HG03342 (cell line): ENCODE measurements at regions not wholly inside any gene's neighbourhood (a gene's known extent, or its start where the extent isn't known, plus 50 kb on each side); places are given as distances from the start of the nearest gene placed in this dataset.
A peak's percentile ranks its signal among the peaks of the same experiment; 100 is the strongest.

Experiments used
- ATAC-seq: cut with Tn5 transposase; IDR thresholded peaks from one replicate; pipeline ENCODE4 v1.9.1; 2021; ENCODE audit warnings: mild to moderate bottlenecking, moderate library complexity; ENCODE audit not compliant: unreplicated experiment

DNA sequence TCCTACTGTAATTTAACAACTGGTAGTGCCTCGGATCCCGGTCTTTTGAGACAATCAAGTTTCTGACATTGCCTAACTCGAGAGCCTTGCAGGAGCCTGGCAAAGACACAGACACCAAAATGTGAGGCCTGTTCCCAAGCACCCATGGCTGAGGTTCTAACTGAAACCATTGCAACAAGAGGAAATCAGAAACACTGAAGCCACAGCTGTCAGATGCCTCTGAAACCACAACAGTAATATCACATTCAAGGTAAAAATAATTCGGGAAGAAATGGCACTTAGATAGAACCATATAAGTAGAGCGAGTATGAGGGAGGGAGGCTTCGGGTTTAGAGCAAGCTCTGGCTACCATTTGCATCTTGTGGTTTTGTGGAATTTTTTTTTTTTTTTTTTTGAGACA is 285.9 kb downstream of the FBXO15 start:
- ATAC-seq: no peak

DNA sequence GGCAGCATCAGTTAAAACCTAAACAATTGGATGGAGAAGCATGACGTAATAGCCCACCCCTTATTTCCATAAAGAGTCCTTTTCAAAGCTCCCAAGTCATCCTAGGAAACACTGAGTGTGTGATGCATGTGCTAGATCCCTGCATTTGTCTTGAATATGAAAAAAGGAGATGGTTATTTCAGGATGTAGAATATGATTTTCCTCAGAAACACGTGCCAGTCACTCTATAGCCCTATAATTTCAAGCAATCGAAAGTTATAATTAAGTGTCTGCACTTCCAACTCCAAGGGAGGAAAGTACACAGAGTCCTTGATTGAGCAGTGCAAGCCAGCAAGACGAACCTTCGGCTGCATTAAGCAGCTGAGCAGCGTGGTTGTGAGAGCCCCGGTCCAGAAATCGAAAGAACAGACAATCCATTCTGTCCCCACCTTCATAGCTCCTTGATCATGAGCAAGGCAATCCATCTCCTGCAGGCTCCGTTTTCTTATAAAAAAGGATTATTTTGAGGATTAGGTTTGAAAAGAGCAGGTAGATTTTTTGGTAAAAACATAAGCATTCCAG is 287.7 kb downstream of the FBXO15 start:
- no peak for ATAC-seq

DNA sequence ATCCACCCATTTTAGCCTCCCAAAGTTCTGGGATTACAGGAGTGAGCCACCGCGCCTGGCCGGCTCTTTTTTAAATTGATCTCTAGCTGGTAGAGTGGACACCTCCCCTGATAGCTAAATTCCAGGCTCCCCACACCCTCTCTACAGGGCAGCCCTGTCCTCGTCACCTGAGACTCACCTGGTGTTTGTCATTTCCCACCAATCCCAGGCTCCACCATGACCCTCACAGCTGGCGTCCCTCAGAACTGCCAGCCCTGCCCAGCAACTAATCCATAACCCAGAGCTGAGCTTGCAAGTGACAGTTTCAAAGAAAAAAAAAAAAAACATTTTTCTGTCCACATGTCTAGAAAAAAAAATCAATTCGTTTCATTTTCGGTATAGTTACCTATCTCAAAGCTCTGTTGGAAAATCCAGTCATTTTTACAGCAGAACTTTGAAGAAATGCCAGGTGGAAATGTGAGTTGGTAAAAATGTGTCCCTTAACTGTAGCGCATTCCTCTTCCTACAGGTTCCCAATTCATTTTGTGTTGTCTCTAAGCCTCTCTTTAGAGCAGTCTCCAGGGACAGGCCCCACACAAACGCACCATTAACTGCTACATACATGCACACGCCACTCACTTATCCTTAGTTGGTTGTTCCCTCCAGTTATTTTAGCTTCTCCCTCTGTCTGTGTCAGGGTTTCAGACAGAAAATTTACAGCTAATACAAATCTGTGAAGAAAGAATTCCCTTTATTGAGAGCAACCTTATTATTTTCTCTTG is 294.7 kb downstream of the FBXO15 start:
- ATAC-seq: no peak

GRCh38 chr18:73850782-73851181 is 296.9 kb downstream of the FBXO15 start:
- ATAC-seq: no peak

DNA sequence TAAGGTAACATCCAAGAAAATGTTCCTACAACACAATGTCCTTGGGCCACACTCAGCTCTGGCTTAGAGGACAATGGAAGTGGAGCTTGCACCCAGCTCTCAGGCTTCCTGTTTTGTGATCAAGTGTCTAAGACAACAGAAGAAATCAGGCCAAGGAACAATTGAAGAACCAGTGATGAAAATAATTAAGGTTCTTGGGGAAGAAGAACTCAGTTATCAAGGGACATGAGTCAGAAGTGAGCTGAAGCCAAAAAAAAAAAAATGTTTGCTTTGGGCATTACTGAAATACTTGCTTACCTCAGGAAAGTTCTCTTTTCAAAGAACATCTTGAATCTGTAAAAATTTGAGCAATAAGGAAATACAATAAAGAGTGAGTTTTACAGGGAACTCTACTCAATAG is 299.0 kb downstream of the FBXO15 start:
- no peak for ATAC-seq

GRCh38 chr18:73843455-73843854 is 304.2 kb downstream of the FBXO15 start:
- no peak for ATAC-seq

GRCh38 chr18:73842795-73843394 is 304.7 kb downstream of the FBXO15 start:
- ATAC-seq: peak; percentile 94

GRCh38 chr18:73841661-73842060 is 306.0 kb downstream of the FBXO15 start:
- ATAC-seq: no peak

- no peak for ATAC-seq
Observed at GRCh38 chr18:73840319-73840945, 307.2 kb downstream of the FBXO15 start.

DNA sequence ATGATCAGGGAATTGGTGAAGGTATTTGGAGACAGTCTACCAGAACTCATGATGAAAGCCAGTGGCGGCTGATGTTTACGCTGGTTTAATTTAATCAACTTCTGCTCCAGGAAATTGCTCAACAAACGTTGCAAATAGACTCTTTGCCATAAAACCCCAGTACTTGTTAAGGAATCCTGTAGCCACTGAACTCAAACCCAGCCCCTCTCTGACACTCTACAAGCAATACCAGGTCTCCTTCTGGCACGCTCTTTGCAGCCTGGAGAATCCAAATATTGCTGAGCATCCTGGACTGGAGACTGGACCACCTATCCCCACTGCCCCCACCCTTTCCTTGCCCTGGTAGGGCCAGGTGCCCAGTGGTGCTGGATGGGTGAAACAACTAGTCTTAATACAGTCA is 308.2 kb downstream of the FBXO15 start:
- no peak for ATAC-seq

- no peak for ATAC-seq
Observed at GRCh38 chr18:73838107-73838506, 309.5 kb downstream of the FBXO15 start.

DNA sequence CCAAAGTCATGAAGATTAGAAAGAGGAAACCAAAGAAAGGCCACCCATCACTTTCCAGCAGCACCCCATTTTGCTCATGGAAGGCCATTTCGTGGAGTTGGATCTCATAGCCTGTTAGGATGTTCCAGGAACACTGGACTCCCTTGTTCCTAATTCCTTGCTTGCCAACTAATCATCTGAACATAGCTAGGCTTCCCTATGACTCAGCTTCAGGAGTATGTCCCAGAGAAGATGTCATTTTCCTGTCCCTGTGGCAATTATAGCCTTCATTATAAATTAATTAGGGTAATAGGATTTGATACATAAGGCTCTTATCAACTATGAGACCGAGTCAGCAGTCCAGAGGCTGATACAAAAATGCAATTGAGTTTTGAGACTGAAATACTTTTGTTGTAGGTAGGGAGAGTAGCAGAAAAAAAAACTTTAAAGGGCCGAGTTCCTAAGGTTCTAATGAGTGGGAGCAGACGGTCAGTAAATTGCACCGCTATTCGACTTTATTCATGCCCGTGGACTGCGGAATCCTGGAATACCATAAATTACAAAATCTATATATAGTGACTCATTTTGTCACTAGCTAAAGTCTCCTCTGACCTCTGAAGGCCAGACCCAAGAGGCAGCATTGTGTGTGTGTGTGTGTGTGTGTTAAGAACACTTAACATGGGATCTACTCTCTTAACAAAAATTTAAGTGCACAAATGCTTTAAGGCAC is 311.8 kb downstream of the FBXO15 start:
- no peak for ATAC-seq

GRCh38 chr18:73835039-73835438 is 312.6 kb downstream of the FBXO15 start:
- ATAC-seq: no peak

DNA sequence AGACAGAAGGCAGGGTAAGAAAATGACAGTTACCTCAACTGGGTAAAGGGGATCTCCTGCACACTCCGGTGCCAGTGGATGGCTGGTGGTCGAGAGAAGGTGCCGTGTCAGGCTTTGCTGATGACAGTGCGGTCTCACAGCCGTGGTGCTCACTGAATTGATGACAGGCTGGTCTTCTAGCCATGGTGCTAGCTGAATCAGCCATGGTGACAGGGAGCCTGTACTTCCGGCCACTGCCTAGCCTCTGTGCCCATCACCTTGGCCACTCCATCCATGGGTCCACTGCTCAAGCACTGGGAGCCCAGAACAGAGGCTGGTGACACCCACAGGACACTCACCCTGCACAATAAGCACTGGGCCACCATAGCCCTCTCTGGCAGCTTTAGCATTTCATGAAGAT is 315.9 kb downstream of the FBXO15 start:
- ATAC-seq: no peak

- ATAC-seq: no peak
Observed at GRCh38 chr18:73829146-73829545, 318.5 kb downstream of the FBXO15 start.

GRCh38 chr18:73827801-73828200 is 319.8 kb downstream of the FBXO15 start:
- no peak for ATAC-seq

GRCh38 chr18:73826098-73826497 is 321.5 kb downstream of the FBXO15 start:
- no peak for ATAC-seq

DNA sequence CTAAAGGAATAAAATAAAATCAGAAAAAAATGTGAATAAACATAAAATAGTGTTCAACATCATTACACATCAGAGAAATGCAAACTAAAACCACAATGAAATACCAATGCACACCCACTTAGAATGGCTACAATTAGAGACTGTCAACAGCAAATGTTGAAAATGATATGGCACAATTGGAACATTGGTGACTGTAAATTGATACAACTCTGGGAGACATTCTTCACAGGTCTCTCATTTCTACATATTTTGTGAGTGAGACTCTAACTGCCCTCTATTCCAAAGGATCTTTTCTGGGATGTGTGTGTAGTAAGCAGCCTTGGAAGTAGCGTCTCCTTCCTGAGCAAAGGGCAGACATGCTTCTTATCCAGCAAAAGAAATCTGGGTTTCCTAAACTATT is 323.0 kb downstream of the FBXO15 start:
- ATAC-seq: no peak

- no peak for ATAC-seq
Observed at GRCh38 chr18:73812423-73812822, 335.2 kb downstream of the FBXO15 start.

- ATAC-seq: no peak
Observed at GRCh38 chr18:73807551-73808192, 340.0 kb downstream of the FBXO15 start.

GRCh38 chr18:73805991-73806390 is 341.6 kb downstream of the FBXO15 start:
- ATAC-seq: no peak
